GM18861 (cell line): ENCODE measurements at regions not wholly inside any gene's neighbourhood (a gene's known extent, or its start where the extent isn't known, plus 50 kb on each side); places are given as distances from the start of the nearest gene placed in this dataset.
"Not testable (repeated sequence)": the region's sequence is repeated elsewhere in the genome, so short reads cannot be mapped to it uniquely, and the experiment has no call there.

ENCODE experiments used
- ATAC-seq: cut with Tn5 transposase; IDR thresholded peaks from one replicate; pipeline ENCODE4 v1.9.1; 2021; ENCODE audit not compliant: unreplicated experiment

DNA sequence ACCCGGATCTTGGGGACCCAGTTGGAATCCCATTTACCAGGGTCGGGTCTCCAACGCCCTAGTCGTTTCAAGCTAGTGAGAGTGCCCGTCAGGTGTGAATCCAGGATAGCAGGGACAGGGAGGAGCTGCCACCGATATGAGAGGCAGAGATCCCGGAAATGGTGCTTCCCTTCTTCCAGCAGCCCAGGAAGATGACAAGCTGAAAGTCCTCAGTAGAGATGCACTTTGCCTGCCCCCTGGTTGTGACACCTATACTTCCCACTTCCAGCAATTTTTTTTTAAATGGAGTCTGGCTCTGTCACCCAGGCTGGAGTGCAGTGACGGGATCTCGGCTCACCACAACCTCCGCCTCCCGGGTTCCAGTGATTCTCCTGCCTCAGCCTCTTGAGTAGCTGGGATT, 503.0 kb downstream of the NTRK3 start:
- no peak for ATAC-seq

DNA sequence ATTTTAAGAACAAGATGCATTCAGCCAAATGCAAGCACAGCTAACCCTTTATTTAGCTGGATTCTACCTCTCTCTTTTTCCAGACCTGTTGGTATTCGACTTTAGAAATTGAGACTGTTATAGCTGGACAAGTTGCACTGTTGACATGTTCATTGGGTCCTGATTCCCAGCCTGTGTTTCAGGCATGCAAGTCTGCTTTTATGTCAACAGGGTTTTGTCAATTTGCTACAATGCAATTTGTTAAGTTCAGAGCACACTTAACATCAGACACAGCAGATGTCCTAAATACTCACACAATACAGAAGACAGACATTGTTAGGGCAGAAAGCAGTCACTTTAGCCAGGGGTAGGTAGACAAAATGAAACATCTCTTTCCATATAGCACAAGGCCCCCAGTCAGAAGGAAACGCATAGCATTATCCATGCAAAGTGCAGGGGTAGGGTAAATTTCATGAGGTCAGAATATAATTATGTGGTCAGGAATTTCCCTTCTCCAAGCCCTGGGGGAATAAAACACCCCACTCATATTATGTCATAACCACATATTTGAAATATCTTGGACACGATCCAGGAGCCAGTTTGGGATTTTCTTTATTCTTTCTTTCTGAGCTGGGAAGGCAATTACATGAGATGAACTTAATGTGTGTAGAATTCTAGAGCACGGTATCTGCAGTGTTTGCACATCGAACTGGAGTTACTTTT, 504.1 kb downstream of the NTRK3 start:
- no peak for ATAC-seq

DNA sequence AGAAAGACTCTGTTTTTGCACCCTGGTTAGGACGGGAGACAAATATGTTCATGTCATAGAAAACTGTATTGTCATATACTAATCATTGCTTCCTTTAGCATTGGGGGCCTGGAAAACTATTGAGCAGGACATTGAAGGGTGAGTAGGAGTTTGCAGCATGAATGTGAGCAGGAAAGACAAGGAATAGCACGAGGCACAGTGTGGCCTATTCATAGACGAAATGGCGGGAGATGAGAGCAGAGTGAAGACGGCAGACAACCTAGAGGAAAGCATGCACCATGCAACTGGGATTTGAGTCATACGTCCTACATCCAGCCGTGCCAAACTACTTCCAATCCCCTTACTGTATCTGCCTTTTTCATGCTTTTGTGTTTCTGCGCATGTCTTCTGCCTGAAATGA, 508.1 kb downstream of the NTRK3 start:
- ATAC-seq: no peak

GRCh38 chr15:87747087-87747486, 509.5 kb downstream of the NTRK3 start:
- no peak for ATAC-seq

DNA sequence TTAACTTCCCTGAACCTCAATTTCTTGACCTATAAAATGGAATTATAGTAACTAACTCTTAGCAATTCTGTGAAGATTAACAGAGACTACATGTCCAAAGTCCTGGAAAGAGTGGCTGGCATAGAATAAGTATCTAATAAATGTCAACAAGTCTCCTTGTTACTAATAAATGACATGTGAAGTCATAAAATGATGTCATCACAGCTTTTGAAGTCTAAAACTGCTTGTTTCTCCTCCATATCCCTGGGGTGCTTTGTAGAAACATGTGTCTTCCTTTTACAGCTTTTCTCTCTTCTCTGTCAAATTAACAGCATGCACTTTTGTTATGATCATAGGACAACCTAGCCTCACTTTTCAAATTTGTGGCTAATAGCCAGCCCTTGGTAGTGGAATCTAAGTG, 510.2 kb downstream of the NTRK3 start:
- ATAC-seq: no peak

GRCh38 chr15:87744815-87745214, 511.7 kb downstream of the NTRK3 start:
- ATAC-seq: no peak

GRCh38 chr15:87743562-87743961, 513.0 kb downstream of the NTRK3 start:
- ATAC-seq: no peak

- no peak for ATAC-seq
Observed at GRCh38 chr15:87741350-87741749, 515.2 kb downstream of the NTRK3 start.

DNA sequence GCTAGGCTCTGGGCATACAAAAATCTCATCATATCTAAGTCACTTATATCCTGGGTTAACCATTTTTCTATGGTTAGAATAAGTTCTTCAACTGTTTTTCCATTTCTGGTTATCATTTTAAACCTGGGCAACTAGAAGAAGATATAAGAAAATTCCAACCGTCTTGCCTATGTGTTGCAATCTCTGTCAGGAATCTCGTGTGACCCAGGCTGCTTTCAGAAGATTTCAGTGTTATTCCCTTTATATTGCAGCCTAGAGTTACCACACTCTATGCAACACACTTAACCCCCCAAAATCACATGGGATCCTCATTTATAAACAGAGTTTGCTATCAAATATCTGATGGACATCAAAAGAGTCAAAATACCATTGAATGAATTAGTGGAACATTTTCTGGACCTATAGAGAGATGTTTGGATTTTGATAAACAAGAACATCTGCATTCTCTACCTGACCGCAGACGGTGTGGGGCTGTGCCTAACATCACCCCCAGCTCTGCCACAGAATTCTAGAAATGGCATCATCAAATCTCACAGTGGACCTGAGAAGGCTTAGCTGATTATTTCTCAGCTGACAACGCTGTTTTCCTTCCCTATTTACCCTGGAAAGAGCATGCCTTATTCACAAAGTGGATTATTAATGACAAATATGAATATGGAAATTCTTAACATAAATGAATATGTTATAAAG, 515.7 kb downstream of the NTRK3 start:
- no peak for ATAC-seq

GRCh38 chr15:87739866-87740265, 516.7 kb downstream of the NTRK3 start:
- ATAC-seq: no peak

DNA sequence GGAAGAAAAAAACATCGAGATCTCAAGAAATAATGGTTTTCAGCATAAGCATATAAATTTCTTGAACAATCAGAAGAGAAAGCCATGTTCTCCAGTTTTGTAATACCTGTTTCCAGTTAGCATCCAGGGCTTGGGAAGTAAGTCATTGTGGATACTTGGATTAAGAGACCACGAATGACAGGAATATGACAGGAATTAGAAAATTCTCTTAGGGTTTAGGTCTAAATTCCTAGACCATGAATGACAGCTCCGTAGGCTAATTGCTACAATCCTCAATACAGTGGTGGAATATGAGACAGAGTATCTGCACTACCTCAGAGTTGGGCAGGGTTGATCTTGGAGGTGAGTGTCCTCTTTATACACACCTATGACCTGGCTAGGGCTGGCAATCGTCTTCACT, 517.5 kb downstream of the NTRK3 start:
- ATAC-seq: no peak

DNA sequence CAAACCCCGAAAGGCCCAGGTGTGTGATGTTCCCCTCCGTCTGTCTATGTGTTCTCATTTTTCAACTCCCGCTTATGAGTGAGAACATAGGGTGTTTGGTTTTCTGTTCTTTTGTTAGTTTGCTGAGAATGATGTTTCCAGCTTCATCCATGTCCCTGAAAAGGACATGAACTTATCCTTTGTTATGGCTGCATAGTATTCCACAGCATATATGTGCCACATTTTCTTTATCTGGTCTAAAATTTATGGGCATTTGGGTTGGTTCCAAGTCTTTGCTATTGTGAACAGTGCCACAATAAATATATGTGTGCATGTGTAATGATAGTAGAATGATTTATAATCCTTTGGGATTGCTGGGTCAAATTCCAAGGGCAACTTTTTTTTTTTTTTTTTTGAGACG, 519.1 kb downstream of the NTRK3 start:
- not testable (repeated sequence) for ATAC-seq

DNA sequence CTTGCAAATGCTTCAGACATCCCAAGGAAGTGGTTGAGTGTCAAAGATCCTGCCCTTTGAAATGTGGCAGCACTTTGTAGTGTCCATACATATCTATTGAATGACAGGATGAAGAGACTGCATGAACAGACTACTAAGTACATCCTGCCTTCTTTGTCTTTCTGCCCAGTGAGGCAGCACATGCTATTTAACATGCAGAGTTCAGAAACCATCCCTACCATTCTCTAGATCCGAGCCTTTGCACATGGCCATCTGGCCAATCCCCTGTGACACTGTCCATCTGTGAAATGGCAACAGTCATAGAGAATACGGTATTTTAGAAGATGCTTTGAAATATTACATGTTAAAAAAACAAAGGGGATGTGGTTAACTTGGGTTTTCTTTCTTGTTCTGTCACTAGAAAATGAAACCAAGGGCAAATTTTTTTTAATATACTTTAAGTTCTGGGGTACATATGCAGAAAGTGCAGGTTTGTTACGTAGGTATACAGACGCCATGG, 519.6 kb downstream of the NTRK3 start:
- ATAC-seq: no peak

DNA sequence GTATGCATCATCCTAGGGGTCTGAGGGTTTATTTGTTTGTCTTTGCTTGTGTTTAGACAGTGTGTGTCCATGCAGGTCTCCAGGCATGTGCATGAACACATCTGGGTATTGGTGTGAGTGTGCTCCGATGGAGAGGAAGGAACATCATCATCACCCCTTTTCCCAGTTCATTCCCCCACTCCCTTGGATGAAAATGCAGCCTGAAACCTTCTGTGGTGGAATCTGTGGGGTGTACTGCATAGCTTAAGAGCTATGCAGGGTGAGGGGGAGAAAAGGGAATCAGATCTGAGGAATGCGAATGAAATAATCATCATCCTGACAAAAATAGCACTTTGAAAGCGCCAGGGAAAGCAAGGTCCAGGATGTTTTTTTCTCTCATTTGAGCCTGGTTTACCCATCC, 520.1 kb downstream of the NTRK3 start:
- no peak for ATAC-seq

- no peak for ATAC-seq
Observed at GRCh38 chr15:87735522-87735921, 521.0 kb downstream of the NTRK3 start.

DNA sequence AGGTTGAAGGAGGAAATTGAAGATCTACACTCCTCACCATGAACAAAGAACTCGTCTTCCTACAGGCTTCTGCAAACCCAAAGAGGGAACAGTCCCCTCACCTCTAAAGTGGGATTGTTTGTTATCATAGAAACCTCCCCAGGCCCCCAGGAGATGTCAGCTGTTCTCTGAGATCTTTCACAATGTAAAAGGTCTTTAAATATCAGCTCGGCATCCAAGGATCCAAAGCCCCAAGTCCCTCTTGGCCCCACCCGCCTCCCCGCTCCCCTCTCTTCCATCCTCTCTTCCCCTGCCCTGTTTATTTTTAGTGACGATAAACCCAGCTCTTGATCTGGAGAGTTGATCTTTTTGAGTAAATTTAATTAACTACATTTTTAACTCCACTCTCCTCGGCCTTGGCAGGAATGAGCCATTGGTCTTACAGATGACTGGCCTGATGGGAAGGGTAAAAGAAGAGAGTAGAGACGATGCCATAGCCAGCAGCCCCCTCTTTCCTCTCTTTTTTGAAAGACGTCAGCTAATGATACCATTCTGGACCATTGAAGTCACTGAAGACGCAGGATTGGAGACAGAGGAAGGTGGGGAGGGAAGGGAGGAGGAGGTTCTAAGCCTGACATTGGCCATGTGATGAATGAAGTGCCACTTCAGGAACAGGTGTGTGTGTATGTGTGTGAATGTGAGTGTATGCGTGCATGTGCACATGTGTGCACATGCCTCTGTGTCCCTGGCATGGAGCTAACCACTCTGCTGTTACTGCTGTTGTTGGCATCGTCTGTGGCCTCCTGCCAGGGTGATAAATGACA, 521.8 kb downstream of the NTRK3 start:
- no peak for ATAC-seq

DNA sequence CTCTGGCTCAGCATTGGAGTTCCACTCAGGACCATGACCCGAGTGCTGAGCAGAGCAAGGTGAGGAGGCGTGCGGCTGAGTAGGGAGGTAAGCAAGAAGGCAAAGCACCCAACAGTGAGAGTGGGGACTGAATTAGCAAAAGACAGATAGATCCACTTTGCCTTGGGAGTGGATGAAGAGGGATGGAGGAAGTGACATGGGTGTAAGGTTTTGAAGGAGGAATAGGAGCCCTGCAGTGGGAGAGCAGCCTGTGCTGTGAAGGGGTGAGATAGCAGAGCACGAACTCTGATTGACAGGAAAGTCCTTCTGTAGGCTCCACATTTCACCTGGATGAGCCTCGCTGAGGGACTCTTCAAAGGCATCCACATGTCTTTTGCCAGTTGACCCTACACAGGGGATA, 522.6 kb downstream of the NTRK3 start:
- ATAC-seq: no peak

GRCh38 chr15:87733541-87733941, 523.0 kb downstream of the NTRK3 start:
- ATAC-seq: no peak

DNA sequence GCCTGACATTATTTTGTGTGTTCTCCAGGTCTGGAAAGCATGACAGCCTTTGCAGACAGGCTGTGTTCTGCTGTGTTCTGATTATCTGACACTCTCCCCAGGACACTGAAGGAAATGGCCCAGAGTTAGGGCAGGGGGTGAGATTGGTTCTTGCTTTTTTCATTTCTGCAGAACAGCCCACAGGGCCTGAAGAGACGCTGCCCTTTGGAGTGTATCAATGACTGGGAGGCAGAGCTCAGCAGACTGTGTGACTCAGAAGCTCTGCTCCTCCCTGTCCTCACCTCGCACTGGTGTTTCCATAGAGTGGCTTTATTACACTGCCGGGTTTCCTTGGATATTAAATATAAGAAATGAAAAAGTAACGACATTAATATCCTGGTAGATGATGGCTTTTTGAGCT, 523.6 kb downstream of the NTRK3 start:
- ATAC-seq: no peak

DNA sequence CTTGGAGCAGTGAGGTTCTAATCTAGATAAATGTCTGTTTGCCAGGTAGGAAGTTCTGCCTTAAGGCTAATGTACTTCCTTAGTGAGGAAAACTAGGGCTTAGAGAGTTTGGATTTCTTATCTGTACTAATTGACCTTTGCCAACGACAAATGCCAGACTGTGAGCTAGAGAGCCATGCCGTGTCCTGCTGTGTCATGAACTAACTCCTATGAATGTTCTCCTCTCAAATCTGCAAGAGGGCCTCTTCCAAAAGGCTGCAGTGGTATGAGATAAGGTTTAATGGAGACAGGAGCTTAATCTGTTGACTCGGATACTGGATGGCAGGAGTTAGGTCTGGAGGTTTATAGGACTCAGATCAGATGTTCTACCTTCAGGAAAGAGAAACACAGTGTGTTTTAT, 524.9 kb downstream of the NTRK3 start:
- ATAC-seq: no peak

GRCh38 chr15:87730706-87731105, 525.8 kb downstream of the NTRK3 start:
- ATAC-seq: no peak

DNA sequence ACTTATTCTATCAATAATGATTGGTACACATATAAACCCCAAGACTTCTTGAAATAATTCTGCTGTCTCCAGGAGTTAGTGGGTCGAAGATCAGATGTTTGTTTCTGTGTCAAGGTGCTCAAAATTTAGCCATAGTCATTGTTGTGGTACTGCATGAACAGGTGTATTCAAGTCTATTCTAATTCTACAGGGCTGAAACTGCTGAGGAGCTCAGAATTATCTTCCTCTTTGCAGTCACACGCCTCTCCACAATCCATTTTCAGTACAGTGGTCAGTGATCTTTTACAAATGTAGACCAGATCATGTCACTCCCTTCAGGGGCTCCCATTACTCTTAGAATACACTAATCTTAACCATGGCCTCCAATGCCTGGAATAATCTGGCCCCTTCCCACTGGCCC, 527.5 kb downstream of the NTRK3 start:
- no peak for ATAC-seq
